GM21381 (cell line): ENCODE measurements at regions not wholly inside any gene's neighbourhood (a gene's known extent, or its start where the extent isn't known, plus 50 kb on each side); places are given as distances from the start of the nearest gene placed in this dataset.

Source experiments
- ATAC-seq: cut with Tn5 transposase; IDR thresholded peaks from one replicate; pipeline ENCODE4 v1.9.1; 2021; ENCODE audit warnings: mild to moderate bottlenecking, moderate library complexity; ENCODE audit not compliant: unreplicated experiment

DNA sequence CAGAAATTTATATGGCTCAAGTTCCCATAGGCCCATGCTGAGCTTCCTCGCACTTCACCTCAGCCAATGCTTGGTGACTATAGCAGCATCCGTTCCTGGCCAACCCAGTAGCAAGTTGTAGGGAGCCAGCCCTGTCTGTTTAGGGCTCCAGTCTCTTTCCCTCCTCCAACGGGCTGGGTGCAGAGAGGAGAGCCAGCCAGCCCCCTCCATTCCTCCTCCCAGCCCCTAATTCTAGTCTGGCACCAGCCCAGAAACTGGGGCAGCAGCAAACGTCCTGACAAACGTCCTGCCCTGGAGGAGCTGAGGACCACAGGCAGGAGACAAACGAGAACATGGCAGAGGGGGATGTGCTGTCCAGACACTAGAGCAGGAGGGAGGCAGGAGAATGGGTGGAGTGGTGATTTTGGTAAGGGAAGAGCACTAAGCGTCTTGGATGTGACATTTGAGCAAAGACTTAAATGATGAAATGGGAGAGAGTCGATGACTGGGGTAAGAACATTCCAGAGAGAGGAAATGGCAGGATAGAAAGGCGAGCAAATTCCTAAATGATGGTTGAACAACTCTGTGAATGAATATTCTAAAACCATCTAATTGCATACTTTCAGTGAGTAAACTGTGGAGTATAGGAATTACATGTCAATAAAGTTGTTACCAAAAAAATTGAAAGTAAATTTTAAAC, 222.5 kb upstream of the DAPK1 start:
- no peak for ATAC-seq

DNA sequence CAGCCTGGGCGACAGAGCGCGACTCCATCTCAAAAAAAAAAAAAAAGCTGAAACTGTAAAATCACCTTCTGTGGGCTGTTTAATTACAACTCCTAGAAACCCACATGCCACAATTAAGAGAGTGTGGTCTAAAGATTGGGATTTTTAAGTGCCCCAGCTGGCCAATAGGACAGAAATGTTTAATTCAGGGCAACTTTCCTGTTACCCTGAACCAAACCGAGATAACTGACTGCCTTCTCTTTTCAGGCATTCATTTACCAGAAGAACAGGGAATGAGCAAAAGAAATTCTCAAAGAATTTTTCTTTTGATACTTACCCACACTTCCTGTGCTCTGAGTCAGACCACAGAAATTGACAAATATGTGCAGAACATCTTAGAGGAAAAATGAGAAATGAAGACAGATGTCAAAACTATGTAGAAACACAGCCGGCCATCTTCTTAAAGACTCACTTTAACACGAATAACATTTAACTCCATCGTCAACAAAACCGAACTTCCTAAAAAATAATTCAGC, 221.3 kb upstream of the DAPK1 start:
- ATAC-seq: no peak

DNA sequence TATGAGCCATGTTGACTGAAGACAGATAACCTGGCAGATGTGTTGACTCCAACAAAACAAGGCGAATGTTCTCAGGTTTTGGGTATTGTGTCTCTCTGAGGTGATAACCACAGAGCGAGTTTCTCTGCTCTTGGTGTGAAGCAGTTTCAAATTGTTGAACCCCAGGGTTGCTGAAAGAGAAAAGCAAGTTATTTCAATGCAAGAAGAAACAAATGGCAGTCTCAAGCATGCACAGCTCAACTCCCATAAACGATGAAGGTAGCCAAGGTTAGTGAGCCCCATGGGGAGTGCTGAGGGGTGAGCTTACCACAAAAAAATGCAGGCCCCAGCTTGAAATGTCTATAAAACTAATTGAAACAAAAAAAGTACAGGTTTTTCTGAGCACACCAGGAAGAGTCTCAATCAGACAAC, 220.8 kb upstream of the DAPK1 start:
- no peak for ATAC-seq

DNA sequence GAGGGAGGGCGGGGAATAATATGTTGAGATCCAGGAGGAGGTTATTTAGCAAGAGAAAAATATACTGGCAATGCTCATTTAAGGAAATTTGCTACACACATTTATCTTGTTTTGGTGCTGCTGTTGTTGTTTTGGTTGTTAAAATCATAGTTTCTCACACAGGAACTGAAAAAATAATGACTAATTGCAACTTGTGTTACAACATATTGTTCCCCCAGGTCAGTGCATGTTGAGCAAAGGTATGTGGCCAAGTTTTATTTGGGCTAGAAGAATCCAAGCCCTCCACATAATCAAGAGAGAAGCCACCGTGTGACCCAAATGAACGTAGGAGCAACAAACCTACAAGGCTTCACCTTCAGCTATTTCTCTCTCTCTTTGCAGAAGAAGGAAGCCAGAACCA, 220.3 kb upstream of the DAPK1 start:
- ATAC-seq: no peak

DNA sequence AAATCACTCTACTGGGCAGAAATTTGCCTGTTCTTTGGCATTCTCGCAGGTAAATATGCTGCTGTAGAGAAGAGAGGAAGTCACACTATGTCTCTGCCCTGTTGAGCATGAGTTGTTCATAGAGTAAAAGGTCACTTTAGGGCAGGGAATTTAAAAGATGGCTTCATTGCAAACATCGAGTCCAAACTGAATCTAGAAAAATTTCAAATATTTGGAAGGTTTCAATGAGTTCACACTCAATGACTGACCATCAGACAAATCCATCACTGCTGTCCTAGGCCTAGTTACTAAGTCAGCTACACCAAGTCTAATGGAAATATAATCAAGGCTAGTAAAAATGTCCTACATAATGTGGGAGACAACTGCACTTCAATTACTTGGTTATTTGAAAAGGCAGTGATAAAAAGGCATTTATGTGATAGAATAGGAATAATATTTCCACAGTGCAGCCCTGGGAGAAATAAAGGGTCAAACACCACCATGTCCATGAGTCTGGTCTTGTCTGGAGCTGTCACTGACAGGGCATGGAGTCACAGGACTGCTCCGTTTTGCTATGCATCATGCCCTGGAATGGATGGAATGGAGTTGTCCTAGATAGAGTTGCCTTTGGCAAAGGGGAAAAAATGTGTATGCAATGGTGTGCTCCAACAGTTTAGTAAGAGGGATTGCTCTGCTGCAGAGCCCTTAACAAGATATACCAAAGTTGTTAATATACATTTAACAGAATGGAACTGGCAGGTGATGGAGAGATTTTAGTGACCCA, 218.5 kb upstream of the DAPK1 start:
- no peak for ATAC-seq

DNA sequence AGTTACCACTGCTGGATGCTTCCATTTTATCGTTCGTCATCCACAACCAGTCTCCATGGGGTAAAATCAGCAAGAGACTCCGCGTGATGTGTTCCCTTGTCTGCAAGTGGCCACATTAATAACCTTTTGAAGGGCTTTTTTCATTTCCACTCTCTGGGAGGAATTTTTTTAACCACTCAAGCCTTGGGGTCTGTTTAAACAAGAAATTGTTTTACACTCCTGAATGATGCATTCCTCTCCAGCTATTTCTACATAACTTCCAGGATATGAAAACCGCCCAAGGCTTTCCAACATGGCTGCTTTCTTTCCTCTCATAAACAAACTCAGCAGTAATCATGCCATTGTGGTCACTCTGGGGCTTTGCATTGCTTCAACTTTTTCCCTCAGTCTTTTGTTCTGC, 217.2 kb upstream of the DAPK1 start:
- ATAC-seq: no peak

DNA sequence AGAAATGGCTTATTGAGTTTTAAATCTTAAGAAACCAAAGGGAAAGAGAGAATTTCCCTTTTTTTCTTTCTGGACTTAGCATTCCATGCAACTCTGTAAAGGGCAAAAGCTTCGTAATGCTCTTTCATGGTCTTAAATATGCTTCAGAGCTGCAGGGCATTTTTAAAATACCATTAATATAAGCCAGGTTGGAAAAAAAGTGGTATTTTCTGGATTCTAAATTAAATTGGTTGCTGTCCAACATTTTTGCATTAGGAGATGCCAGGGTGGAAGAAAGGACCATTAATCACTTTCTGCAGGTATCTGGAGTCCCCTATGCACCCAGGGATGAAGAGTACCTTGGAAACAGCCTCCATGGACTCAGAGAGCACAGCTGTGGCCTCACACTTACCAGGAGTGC, 215.1 kb upstream of the DAPK1 start:
- no peak for ATAC-seq

DNA sequence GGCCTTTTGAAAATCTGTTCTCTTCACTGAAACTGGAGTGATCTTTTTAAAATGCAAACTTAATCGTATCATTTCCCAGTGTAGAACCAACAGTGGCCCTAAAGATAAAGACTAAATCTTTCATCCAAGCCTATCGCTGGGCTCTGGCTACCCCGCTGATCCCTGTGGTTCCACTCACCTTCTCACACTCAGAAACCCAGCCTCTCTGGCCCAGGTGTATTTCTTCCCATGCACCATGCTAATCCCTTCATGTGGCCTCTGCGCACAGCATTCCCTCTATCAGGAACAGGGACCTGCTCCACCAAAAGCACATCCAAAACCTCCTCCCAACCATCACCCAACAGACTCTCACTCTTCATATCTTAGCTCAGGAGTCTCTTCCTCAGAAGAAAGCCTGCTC, 214.1 kb upstream of the DAPK1 start:
- ATAC-seq: no peak

DNA sequence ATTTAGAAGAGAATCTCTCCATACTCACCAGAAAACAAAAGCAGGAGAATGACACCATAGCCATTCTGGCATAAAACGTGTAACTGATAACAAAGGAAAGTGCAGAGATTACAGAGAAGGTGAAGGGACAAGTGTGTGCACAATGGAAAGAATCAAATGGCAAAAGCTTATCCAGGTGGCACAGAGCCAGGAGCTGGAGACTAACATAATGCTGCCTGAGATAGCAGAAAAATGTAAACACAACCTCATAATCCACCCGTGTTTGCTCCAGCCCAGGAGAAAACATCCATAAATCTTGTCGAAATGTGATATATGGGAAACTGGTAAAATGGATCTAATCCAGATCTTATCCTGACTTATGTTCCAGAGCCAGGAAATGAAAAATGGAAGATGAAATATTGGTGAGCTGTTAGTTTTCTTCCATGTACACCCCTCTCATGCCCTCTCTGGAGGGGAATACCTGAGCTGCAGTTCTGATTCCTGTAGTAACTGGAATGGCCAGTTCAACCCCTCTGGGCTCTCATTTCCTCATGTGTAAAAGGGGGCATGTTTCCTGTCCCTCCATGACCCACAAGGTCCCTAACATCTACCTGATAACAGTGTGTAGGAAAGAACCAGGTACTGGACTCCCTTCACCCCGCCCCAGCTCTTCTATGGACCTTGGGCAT, 212.3 kb upstream of the DAPK1 start:
- no peak for ATAC-seq

DNA sequence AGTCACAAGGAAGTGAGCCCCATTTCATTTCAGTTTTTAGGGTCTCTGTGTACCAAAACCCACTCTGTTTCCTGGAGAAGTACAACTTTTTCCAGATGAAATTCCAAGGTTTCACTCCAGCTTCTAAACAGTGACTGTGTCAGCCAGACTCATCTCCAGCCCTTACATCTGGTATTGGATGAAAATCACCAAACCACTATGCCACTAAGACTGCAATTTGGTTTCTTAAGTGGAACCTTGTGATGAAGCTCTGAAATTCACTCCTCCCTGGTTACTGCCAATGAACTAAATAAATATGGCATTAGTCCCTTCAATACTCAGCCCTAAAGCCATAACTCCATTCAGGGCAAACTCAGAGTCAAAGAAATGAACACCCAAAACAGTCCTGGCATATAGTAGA, 211.2 kb upstream of the DAPK1 start:
- no peak for ATAC-seq

DNA sequence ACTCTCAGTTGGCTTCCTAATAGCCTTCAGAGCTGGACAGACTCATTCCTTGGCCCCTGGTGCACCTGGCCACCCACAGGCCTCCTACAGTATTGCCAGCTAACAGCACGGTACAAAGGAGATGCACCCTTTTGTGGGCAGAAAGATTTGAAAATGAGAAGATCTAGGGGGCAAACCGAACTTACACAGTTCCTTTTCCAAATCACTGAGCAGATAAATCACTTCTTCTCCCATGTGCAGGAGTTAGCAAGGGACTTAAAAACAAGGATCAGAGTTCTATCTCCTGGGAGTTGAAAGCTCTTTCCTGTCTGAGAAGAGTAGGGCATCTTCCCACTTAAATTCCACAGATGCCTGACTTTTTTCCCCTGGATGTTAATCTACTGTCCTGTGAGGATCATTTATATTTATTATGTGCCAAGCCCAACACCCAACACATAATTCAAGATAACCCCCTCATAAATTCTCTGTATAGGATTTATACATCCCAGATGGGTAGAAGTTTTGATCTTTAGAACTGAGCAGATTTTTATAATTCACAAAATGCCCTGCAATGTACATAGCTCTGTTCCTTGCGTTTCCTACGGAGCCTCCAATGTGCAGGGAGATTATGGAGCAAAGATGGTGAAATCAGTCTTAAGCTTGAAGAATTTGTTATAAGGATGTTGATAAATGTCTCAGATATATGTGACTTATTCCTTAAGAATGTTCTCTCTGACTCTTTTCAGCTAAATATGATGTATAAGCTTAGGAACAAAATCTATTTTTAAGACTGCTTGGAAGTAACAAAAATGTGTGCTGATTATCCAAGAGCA, 207.2 kb upstream of the DAPK1 start:
- no peak for ATAC-seq

DNA sequence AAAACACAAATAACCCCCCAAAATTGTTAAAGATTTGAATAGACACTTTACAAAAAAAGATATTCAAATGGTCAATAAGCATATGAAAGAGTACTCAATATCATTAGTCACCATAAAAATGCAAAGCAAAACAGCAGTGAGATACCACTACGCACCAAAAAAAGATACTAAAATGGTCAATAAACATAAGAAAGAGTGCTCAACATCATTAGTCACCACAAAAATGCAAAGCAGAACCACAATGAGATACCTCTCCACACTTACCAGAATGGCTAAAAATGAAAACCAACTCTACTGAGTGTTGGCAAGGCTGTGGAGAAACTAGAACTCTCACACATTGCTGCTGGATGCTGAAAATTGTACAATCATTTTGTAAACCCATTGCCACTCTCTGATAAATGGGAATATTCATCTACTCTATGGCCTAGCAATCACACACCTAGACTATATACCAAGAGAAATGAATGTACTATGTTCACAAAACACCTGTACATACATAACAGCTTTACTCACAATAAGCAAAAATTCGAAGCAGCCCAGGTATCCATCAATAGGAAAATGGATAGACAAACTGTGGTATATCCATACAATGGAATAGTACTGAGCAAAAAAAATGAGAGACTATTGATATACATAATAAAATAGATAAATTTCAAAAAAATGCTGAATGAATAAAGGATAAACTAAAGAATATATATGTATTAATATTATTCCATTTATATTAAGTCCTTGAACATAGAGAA, 205.0 kb upstream of the DAPK1 start:
- no peak for ATAC-seq

DNA sequence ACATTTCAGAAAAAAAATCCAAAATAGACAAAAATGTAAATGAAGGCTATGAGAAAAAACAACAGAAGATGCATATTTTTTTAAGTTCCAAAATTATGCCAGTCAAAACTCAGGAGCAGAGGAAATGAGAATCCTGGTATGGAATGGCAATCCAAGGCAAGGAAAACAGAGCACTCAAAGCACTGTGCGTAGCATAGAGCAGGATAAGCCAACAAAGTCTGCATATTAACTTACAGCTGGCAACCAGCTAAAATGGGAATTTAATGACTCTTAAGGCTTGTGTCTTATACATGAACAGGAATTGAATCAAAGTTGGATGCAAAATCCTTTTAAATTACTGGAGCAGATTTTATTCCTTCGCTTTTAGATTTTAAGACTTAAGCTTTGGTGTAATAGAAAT, 203.5 kb upstream of the DAPK1 start:
- no peak for ATAC-seq

DNA sequence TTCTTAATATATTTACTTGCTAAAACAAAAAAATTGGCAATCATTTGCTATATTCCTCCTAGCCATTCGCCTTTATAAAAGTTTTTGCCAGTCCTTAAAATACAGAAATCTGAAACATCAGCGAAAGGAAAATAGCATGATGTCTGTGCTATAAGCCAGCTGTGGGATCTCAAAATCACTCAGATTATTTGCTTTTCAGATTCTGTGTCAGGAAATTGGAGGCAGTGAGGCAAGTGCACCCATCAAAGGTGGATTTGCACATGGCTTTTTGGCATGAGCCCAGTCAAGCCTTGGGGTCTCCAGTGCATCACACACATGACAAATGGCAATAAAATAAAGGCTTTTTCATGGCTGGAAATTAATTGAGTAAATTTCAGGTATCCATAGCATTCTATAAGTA, 196.8 kb upstream of the DAPK1 start:
- no peak for ATAC-seq

DNA sequence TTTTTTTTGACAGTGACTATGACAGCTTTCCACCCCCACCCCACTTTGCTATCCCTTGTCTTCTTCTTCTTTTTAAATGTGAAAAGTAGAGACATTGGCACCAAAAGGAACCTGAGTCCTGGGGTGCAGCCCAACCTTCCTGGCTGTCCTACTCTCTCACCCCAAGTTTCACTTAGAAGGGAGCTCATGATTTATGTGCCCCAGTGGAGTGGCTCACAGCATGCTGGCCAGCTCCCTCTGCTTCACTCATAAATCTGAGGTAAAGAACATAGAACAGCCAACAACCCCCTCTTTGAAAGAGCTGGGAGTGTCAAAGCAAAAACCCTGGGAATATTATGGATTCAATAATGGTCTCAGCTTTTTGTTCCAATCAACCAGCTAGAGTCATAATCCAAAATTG, 196.3 kb upstream of the DAPK1 start:
- ATAC-seq: no peak

DNA sequence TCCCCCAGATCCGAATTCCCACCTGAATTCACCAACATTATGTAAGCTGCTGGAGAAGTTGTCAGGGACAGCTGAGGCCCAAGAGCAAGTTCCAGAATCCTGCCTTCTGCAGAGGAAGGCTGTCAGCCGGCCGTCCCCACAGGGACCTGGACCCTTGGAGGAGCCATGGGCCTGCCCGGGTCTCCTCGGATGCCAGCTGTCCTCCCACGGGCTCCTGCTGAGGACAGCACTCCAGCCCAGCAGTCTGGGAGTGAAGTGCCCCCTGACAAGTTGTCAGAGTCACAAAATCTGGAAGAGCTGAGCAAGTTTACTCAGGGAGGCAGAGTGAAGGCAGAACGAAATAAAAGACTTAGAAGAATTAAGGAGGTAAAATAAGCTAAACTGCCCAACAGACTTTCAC, 192.5 kb upstream of the DAPK1 start:
- ATAC-seq: no peak

DNA sequence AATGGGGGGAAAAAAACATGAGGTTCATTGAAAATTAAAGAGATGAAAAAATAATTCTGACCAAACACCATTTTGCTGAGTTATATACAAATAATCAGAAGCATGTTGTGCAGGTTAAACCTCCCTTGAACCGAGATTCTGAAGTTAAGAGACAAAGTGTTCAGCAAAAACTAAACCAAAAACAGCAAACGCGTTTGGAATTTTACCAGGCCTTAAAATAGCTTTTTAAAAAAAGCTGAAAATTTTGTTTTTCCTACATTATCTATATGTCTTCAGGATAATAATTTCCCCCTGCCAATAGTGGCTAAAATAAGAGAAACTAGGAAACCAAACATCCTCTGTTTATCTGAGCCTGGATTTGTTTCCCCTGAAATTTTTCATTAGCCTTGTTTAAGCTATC, 191.7 kb upstream of the DAPK1 start:
- no peak for ATAC-seq

DNA sequence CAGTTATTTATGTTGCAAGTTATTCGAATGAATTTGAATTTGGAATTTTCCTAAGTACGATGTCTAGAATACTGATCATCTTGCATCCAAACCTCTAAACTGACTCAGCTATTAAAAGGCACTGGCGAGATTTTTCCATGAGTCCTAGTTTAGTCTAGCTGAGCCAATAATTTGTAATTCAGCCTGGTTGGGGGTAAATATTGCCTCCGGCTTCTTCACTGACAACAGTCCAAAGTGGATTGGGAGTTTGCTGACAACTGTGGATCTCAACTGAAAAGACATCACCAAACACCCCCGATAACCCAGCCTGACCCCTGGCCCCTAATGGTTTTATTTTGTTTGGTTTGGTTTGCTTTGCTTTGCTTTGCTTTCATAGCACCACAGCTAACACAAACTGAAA, 189.8 kb upstream of the DAPK1 start:
- ATAC-seq: no peak

DNA sequence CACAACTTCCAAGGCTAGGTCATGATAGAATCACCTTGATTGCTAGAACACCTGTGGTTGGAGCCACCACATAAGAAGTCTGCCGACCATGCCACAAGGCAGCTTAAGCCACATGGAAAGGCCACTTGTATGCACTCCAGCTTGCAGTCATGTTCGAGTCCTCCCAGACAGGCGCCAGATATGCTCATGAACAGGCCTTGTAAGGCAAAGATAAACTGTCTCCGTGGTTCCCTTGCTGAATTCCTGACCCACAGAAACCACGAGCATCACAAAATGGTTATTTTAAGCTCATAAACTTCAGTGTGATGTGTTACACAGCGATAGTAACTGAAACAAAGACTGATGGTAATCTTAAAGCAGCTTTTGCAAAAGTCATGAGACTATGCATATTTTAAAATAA, 188.4 kb upstream of the DAPK1 start:
- ATAC-seq: no peak

DNA sequence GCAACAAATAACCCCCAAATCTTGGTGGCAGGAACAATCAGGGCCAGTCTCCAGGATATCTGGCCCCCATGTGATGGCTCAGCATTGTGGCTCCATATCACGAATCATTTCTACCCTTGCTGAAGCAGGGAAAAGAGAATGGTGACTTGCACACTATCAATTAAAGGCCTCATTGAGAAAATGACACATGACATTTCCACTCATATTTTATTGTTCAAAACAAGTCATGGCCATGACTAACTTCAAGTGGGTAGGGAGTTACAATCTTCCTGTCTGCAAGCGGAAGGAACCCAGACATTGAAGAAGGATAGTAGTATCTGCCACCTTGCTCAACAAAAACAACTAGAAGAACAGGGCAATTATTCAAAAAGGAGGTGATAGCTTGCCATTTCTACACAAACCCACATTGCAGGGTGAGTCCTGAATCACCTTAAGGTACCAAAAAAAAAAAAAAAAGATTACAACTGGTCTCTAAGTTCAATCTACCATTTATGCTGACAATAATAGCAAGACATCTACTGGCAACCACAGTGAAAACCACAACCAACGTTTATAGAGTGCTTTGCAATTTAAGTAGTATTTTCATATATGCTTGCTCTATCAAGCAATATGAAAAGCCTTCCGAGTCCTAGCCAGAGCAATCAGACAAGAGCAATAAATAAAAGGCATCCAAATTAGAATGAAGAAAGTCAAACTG, 186.7 kb upstream of the DAPK1 start:
- ATAC-seq: no peak
